ENCODE measurements at regions not wholly inside any gene's neighbourhood (a gene's known extent, or its start where the extent isn't known, plus 50 kb on each side); places are given as distances from the start of the nearest gene placed in this dataset.
"Not testable (repeated sequence)": the region's sequence is repeated elsewhere in the genome, so short reads cannot be mapped to it uniquely, and the experiment has no call there.

DNA sequence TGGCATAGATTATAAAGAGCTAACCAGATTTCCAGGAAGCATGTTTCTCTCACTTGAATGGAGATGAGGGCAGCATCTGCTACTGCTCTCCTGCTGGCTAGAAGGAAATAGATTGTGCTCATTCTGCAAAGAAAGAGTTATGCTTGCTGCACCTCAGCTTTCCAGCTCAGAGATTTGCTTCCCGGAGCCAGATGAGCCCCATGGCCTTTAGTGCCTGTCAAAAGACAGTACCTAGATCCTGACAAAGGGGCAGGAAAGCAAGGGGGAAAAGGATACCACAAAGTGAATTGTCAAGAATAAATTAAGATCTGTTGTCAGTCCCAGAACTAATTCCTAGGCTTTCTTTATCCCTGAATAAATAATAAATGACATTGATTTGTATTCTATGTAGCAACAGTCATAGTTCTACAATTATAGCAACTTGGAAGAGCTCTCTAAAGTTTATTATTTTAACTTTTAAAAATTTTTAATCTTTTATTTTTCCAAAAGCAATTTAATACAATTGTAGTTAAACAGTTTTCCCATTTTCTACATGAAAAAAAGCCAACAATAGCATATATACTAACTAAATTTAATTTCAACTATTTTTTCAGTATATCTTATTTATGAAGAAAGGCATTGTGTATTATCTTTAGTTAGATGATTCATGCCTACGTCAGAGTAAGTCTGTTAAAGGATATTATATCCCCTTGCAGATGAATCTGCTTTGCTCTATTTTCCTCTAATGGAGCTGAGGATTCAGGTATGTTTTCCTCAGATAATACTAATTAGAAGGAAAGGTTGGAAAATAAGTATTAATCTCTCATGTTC is 306.1 kb upstream of the DDI1 start:
- no peak for DNase-seq (ENCODE audit: low spot score)

DNA sequence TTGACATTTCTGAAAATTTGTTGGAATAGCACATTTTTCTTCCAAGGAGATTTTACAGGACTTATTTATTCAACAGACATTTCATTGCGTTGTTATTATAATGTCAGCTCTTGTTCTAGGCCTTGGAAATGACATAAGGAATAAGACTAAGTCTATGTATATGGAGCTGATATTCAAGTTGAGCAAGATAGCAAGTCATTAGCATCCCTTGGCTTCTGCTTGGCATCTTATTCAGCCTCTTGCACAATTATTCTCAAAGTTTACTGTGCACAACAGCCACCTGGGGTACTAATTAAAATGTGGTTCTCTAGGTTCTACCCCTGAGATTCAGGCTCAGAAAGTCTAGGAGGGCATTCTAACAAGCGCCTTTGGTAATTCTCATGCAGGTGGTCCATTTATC is 304.8 kb upstream of the DDI1 start:
- no peak for DNase-seq (ENCODE audit: low spot score)

DNA sequence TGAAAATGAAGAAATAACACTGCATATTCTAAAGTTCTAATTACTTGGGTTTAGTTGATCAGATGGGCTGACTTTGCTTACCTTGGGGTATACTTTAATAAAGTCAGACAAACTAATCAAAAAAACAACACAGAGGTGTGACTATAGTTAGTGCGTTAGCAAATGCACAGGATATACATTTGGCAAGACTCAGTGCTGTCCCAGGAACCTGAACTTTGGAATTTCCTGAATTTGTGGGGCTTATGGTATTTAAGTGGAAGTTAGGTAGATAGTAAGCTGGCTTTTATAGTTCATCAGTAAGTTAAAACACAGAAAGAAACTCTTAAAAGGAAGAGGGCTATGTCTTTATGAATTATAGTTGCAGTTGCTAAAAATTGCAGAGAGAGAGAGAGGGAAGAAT is 302.6 kb upstream of the DDI1 start:
- no peak for DNase-seq (ENCODE audit: low spot score)

DNA sequence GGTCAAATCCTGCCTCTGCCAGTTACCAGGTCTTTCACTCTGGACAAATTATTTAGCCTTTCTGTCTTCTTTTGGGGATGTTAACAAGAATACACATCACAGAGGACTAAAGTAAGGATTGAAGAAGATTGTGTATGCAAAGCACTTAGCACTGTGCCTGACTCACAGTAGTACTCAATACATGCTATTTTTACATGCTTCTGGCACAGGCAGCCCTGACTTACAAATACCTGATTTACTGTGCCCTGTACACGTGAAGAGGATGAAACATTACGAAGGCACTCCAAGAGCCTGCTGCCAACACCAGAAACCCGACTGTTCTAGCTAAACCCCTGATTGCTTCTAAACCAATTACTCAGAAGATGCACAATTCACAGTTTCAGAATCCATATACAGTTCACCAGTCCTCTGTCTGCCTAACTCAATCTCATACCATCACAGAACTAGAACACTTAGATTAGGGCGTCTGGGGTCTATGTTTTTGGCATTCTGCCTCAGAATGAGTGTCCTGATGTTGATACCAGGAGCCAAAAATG is 300.9 kb upstream of the DDI1 start:
- DNase-seq (ENCODE audit: low spot score) = no peak

DNA sequence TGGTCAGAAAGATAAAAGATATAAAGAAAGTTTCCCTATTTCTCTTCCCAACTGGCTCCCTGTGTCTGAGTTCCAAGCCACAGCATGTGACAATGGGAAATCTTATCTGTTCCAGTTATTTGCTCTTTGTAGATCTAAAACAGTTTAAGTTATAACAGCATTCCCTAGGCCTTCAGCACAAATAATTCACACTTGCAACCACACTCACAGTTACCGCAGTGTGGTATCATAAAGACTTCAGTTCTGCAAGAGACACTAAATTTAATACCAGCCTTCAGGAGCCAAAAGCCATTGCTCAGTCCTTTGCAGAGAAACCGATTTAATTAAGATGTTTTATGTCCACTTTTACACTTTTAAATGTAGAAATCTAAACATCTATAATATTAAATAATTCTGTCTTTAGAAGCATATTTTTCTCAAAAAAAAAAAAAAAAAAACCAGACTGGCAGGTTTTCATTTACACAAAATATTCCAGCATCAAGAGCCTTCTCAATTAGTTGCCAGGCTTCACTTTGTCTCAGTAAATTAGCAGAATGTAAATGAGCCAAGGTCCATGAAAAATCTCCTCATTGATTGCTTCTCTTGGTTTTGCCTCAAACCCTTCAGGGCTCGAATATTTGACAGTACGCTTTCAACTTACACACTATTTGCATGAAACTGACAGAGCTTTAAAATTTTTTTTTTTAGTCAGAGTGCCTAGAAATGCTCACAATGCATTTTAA is 300.0 kb upstream of the DDI1 start:
- no peak for DNase-seq (ENCODE audit: low spot score)

DNA sequence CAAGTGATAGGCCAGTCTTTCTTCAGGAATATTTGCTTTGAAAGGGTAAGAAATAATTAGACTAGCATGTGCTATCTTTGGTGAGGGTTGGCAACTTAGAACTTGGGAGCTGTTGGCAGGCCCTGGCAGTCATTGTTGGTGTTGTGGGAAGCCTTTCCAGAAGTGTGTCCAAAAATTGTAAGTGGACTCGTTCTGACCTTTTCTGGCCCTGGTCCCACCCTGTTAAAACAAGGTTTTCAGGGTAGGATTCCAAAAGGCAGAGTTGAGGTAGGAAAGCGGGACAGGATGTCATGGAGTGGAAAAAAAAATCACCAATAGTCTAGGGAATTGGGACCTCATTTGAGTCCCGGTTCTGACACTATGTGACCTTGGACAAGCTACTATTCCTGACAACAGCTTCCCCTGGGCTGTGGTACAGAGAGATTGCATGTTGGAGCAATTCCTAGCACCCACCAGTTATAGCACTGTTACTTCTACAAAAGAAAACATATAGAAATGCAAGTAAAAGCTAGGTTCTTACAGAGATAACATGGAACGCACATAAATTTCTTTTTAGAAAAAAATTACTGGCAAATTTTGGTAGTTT is 299.3 kb upstream of the DDI1 start:
- no peak for DNase-seq (ENCODE audit: low spot score)

DNA sequence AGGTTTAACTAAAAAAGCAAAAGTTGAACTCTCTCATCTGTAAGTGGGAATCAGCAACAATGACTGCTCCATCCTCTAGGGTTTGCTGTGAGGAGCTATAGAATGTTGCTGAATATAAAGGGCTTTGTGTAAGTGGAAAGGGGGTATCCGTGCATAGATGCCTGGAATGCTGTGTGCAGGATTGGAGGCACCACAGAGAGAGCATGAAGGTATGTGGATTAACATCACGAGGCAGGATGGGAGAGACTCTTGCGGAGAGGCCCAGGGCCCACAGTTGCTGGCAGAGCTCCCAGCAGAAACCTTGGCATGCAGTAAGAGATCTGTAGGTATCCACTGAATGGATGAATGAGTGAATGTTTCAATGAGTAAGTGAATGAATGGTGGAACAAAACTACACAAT is 298.7 kb upstream of the DDI1 start:
- no peak for DNase-seq (ENCODE audit: low spot score)

DNA sequence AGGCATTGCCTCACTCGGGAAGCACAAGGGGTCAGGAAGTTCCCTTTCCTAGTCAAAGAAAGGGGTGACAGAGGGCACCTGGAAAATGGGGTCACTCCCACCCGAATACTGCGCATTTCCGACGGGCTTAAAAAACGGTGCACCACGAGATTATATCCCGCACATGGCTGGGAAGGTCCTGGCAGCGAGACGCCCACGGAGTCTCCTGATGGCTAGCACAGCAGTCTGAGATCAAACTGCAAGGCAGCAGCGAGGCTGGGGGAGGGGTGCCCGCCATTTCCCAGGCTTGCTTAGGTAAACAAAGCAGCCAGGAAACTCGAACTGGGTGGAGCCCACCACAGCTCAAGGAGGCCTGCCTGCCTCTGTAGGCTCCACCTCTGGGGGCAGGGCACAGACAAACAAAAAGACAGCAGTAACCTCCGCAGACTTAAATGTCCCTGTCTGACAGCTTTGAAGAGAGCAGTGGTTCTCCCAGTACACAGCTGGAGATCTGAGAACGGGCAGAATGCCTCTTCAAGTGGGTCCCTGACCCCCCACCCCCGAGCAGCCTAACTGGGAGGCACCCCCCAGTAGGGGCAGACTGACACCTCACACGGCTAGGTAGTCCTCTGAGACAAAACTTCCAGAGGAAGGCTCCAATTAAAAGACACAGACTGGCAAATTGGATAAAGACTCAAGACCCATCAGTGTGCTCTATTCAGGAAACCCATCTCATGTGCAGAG is 297.2 kb upstream of the DDI1 start:
- DNase-seq (ENCODE audit: low spot score) = not testable (repeated sequence)

DNA sequence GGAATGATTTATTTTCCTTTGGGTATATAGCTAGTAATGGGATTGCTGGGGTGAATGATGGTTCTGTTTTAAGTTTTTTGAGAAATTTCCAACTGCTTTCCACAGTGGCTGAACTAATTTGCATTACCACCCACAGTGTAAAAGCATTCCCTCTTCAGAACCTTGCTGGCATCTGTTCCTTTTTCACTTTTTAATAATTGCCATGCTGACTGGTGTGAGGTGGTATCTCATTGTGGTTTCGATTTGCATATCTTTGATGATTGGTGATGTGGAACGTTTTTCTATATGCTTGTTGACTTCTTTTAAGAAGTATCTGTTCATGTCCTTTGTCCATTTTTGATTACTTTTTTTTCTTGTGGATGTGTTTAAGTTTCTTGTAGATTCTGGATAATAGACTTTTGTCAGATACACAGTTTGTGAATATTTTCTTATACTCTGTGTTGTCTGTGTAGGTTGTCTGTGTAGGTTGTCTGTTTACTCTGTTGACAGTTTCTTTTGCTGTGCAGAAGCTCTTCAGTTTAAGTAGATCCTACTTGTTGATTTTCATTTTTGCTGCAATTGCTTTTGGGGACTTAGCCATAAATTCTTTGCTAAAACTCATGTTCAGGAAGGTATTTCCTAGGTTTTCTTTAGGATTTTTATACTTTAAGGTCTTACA is 291.8 kb upstream of the DDI1 start:
- DNase-seq (ENCODE audit: low spot score) = no peak

DNA sequence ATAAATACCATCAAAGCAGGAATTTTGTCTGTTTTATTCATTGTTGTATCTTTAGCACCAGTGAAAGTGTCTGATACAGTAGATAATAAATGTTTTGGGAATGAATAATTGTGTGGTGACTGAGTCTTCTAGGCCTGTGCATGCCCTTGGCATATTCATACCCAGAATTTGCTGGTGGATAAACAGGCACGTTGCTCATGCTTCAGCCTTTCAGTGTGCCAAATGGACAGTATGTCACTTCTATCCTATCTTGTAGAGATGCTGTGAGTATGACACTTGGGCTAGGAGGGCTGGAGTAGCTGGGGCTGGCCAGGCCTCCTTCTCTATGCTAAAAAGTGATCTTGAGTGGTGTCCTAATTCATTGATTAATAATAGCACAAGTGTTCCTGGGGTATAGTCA is 287.3 kb upstream of the DDI1 start:
- no peak for DNase-seq (ENCODE audit: low spot score)

DNA sequence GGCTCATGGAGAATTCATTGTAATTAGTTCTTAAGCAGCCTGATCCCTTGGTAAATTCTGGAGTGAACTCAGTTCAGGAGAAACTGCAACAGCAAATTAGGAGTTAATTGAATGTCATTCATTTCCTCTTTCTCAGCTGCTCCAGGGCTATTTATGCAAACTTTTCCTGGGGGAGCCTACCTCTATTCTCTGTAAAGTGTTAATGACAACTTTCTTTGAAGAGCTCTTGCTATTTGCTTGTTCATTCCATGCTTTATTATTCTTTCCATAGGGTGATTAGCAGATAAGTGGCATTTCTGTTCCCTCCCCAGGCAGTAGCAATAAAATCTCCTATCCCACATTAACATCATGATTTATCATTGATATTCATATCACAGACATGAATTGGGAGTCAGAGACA is 267.6 kb upstream of the DDI1 start:
- DNase-seq (ENCODE audit: low spot score) = no peak

DNA sequence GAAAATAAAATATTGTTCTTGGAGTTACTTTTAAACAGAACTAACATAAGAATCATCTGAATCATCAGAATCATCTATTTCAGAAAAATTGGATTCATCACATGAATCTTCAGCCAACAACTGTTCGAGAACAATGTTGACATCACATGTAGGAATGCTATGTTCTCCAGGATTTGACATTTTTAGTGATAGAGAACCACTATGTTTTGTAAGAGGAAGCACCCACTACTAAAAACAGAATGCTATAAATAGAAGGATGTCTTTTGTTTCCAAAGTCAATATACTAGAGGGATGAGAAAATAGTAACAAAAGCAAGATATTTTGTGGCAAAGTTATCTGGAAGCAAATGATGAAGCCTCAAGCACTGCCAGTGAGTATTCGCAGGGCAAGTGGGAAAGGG is 263.4 kb upstream of the DDI1 start:
- no peak for DNase-seq (ENCODE audit: low spot score)

DNA sequence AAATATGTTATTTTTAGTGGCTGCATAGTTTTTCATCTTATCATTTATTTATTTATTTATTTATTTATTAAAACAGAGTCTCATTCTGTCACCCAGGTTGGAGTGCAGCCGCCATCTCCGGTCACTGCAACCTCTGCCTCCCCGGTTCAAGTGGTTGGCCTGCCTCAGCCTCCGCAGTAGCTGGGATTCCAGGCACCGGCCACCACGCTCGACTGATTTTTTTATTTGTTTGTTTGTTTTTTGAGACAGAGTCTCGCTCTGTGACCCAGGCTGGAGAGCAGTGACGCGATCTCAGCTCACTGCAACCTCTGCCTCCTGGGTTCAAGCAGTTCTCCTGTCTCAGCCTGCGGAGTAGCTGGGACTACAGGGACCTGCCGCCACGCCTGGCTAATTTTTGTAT is 262.9 kb upstream of the DDI1 start:
- DNase-seq (ENCODE audit: low spot score) = no peak

DNA sequence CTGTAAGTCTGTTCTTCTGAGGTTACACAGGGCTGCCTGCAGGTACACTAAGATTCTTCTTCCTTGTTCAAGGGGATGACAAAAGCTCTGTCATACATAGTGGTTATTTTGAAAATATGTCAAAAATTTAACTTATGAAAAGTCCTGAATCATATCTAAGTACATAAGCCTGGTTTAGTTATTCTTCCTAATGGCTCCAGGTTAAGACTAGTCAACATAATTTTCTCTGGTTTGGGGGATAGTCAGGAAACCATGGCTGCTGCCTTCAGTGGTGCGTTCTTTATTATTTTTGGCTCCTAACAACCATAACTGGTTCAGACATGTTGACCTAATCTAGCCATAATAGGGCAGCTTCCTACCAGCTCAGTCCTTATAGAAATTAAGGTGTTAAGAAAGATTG is 257.4 kb upstream of the DDI1 start:
- DNase-seq (ENCODE audit: low spot score) = no peak

DNA sequence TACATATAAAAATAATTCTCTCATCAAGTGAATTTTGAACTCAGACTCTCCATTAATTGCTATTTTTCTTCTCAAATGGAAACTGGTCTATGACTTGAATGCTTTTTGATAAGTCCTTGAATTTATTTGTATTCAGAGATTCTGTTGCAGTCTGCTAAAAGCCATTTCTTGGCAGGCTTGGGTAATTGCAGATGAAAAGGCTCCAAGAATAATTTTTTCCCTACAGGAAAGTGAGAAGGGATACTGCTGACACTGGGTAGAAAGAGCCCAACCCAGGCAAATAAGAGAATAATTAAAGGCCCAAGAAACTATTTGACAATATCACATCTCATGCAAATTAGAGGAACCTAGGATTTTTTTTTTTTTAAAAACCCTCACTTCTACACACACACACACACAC is 246.5 kb upstream of the DDI1 start:
- DNase-seq (ENCODE audit: low spot score) = no peak

DNA sequence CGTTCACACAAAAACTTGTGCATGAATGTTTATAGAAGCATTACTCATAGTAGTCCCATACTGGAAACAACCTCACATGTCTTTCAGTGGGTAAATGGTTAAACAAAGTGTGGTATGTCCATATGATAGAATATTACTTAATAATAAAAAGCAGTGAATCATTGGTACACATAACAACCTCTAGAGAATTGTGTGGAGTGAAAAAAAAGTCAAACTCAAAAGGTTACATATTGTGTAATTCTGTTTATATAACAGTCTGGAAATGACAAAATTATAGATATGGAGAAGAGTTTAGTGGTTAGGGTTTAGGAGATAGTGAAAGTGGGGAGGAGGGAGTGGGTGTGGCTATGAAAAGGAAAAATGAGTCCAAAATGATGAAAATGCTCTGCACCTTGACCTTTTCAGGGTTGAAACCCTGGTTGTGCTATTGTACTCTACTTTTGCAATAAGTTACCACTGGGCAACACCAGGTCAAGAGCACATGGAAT is 243.4 kb upstream of the DDI1 start:
- no peak for DNase-seq (ENCODE audit: low spot score)

DNA sequence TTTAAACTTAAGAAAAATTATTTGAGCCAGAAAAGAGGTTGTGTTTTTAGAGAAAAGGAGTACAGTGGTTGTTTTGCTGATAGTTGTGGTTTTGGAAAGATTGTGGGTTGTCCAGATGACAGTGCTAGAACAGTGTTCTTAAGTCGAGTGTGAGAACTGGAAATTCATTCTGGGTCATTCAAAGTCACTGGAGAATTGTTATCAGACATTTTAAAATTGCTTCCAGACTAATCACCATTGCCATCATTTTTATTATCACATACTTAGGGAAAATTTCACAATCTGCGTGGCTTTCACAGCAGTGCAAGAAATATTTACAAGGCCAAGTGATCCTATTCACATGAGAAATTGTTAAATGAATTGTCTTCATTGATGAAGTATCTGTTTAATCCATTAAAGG is 242.2 kb upstream of the DDI1 start:
- DNase-seq (ENCODE audit: low spot score) = no peak

DNA sequence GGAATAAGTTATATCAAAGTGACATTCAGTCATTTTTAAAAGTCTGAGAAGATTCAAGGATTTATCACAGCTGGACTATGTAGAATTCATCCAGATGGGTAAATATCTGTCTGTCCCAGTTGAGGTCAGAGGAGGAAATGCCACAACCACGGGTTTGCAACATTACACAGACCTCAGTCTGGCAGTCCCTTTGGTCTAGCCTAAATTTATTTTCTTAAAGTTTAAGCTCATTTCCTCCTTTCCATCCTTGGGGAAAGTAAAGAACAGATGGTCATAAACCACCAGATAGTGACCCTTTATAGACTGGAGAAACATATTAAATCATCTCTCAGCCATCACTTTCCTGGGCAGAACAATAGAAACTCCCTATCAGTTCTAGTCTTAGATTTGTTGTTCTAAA is 238.4 kb upstream of the DDI1 start:
- DNase-seq (ENCODE audit: low spot score) = no peak

DNA sequence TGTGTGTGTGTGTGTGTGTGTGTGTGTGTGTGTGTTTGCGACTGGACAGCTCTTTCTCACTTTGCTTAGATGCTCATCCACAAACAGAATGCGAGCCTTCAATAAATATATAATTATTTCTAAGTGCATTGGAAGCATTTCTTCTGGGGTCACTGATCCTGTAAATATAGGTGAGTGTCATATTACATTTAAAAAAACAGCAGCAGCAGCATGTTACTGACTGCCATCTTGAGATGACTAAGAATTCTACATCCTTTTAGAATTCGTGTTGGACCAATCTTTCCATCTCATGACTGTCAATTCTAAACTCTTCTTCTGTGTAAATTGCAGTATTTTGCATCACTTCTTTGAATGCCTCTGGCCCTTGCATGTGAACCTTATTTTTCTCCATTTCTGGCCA is 238.0 kb upstream of the DDI1 start:
- DNase-seq (ENCODE audit: low spot score) = no peak

DNA sequence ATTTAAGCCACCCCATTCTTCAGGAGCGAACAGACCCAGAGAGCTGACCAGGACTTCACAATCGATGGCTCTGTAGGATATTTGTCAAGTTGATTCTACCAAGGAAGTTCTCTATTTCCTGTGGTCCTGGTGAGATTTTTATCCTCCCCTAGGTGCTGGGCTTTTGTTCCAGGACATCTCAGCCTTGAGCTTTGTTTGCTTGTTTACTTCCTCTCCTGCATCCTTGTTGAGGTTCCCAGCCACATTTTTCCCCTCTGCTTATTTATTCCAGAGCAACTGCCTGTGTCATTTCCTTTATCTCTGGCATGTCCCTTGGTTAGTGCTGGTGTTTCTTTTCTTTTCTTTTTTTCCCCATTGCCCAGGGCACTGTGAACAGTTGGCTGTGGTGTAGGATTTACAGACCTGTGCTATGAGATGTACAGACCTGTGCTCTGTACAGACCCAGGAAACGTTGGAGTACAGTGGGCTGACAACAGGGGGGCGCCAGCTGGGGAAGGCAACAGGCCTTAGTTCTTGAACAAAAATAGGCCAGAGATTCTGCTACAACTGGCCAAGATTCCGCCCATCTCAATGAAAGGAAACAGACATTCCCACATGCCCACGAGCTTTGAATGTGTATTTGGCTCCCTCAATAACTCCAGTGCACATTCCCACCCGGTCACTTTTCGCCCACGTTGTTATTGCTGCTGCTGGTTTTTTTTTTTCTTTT is 235.9 kb upstream of the DDI1 start:
- no peak for DNase-seq (ENCODE audit: low spot score)

DNA sequence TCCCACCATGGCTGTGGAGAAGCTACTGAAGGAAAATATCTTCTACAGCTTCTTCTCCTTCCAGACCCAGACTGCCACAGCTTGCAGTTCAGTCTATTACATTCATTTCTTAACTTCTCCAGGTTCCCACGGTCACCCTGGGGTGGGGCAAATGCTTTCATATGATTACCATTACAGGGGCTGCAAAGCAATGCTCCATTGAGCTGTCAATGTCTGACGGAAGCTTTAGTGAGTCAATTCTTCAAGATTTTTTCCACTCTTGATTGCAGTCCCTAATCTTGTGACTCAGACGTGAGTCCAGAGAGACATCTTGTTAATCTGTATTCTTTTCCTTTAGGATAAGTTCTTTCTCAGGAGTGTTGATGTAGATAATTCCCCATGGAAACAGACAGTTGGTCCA is 233.4 kb upstream of the DDI1 start:
- DNase-seq (ENCODE audit: low spot score) = no peak
